HG03064 (cell line): ENCODE measurements at regions not wholly inside any gene's neighbourhood (a gene's known extent, or its start where the extent isn't known, plus 50 kb on each side); places are given as distances from the start of the nearest gene placed in this dataset.
"Not testable (repeated sequence)": the region's sequence is repeated elsewhere in the genome, so short reads cannot be mapped to it uniquely, and the experiment has no call there.

ENCODE experiments used
- ATAC-seq: cut with Tn5 transposase; IDR thresholded peaks from one replicate; pipeline ENCODE4 v1.9.1; 2021; ENCODE audit warnings: low read depth; ENCODE audit not compliant: unreplicated experiment

- ATAC-seq, result not testable (repeated sequence)
Observed at GRCh38 chr3:35482566-35482965, 156.8 kb upstream of the ARPP21 start.

GRCh38 chr3:35483131-35483530 is 156.2 kb upstream of the ARPP21 start:
- no peak for ATAC-seq

- no peak for ATAC-seq
Observed at GRCh38 chr3:35484929-35485530, 154.3 kb upstream of the ARPP21 start.

DNA sequence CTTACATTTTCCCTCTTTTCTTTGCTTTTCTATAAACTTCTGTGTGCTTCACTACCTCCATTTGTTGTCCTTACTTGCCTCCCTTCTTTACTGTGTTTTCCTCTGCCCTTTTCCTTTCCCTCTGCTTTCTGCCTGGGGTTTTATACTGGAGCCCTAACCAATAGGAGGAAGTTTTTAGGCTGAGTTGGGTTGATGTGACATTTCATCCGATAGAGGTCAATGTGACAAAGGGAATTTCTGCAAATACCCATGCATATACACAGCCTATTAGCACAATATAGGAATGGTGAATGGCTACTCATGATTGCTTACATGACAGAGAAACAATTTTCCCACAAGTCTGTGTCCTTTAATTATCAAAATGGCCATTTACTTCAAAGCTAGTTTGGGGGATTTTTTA is 153.0 kb upstream of the ARPP21 start:
- ATAC-seq, result no peak

DNA sequence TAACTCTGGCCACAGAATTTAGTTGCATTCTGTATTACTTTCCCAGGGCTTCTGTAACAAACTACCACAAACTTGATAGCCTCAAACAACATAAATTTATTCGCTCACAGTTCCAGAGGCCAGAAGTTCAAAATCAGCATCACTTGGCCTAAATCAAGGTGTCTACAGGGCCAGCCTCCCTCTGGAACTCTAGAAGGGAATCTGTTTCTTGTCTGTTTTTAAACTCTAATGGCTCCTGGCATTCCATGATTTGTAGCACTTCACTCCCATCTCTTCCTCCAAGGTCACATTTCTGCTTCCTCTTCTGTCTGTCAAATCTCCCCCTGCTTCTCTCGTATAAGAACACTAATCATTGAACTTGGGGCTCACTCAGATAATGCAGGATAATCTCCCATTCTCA is 151.9 kb upstream of the ARPP21 start:
- no peak for ATAC-seq

GRCh38 chr3:35488526-35488925 is 150.8 kb upstream of the ARPP21 start:
- ATAC-seq, result no peak

DNA sequence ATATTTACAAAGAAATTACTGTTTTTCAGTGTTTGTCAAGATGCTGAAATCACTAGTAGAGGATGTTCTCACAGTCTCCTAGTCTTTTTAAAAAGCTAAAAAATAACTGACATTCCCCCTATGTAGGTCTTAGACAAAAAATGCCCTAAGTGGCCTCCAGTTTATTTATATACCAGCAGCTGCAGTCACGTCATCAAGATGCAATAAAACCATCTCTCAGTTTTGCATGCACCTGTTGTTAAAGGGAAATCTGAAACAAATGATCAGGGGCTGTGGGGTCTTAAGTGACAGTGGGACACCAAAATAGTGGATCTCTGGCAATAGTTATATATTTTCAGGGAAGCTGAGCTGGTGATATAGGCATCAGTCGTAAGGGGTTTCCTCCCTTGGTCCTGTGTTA is 146.5 kb upstream of the ARPP21 start:
- no peak for ATAC-seq

DNA sequence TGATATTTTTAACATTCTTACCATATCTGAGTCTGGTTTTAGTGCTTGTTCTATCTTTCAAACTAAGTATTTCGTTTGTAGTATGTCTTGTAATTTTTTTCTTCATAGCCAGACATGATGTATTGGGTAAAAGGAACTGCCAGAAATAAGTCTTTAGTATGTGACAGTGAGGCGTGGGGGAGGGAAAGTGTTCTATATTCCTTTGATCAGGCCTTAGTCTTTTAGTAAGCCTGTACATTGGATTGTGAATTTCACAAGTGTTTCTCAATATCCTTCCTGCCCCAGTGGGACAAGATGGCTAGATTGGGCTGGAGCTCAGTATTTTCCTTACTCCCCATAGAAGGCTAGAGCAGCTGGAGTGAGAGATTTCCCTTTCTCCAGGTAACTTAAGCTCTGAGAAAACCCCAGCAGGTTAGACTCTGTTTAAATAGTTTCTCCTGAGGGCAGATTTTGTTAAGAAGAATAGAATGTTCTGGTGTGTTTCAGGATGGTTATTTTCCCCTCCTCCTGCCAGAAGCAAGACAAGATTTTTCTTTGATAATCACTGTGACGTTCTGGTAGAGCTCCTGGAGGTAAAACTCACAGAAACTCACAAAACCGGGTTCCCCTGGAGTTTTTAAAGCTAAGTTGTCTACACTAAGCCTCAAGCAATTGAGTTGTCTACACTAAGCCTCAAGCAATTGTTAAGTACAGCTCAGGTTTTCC is 140.7 kb upstream of the ARPP21 start:
- ATAC-seq, result no peak

GRCh38 chr3:35500641-35501350 is 138.5 kb upstream of the ARPP21 start:
- no peak for ATAC-seq

- no peak for ATAC-seq
Observed at GRCh38 chr3:35502699-35503098, 136.6 kb upstream of the ARPP21 start.

DNA sequence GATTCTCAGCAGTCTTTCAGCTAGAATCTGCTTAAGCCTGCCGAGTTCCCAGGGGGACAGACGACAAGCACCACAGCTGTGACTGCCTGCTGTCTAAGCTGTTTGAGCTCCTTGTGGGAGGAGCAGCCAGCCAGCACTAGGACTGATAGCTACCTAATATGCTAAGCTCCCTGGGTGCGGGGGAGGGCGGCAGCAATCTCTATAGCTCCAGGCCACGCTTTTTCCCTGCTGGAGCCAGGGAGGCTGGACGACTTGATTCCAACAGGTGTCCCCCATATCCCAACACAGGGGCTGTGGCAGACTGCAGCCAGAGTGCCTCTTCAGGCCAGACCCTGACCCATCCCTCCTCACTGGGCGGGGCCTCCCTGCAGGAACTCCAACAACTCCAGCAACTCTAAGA is 134.1 kb upstream of the ARPP21 start:
- ATAC-seq, result no peak

DNA sequence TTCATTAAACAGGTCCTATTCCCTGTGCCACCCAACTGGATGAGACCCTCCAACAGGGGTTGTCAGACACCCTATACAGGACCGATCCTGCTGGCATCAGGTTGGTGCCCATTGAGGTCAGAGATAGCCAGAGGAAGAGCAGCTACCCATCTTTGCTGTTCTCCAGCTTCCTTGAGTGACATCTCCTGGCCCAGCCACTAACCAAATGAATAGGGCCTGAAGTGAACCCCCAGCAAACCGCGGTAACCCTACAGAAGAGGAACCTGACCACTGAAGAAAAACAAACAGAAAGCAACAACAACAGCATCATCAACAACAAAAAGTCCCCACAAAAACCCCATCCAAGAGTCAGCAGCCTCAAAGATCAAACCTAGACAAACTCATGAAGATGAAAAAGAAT is 133.6 kb upstream of the ARPP21 start:
- no peak for ATAC-seq

DNA sequence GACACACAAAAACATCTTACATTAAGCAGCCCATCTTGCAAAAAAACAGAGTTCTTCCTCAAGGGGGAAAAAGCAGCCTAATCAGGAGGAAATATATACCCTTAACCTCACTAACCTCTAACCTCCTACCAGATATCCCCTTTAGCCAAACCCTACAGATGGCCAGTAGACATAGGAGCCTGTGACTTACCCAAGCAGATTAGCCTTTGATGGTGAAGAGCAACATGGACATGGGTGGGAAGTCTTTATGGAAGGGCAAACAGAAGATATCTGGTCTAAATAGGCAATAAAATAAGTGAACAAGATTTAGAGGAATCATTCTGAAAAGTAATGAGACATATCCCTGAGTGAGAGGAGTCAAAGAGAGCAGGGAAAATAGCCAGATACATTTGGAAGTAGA is 119.4 kb upstream of the ARPP21 start:
- ATAC-seq, result no peak

DNA sequence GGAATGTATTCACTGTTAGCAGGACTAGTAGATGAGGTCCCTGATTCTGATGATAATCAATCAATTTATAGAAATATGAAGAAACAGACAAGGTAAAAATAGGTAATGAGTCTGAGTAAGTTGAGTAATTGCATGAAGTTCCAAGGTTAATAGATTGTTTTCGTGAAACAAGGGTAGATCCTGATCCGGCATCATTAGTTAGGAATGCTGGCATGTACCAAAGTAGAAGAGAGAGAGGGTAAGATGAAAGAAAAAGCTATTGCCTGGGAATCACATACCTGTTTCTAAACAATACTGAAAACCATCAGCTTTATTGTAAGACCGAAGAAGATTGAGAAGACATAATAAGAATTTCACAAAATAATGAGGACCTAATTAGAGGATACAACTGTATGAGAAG is 118.1 kb upstream of the ARPP21 start:
- no peak for ATAC-seq

DNA sequence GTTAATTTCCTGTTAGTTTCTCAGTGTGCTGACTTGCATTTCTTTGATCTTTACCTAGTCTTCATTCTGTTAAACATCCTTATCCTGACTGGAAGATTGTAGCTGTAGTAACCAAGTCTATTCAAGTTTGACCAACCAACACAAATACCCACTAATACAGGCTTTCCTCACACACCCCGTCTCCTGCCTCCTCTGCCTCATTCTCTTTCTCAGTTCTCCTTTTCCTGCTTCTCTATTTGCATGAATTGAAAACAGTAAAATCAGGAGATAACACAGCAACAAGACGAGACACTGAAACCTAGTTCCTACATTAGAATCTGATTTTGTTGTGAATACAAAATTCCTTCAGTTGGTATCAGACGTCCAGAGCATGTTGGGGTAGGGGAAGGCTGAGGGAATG is 116.9 kb upstream of the ARPP21 start:
- no peak for ATAC-seq

- ATAC-seq, result no peak
Observed at GRCh38 chr3:35523074-35523473, 116.3 kb upstream of the ARPP21 start.

GRCh38 chr3:35523838-35524237 is 115.5 kb upstream of the ARPP21 start:
- no peak for ATAC-seq

GRCh38 chr3:35524856-35525255 is 114.5 kb upstream of the ARPP21 start:
- ATAC-seq, result no peak

DNA sequence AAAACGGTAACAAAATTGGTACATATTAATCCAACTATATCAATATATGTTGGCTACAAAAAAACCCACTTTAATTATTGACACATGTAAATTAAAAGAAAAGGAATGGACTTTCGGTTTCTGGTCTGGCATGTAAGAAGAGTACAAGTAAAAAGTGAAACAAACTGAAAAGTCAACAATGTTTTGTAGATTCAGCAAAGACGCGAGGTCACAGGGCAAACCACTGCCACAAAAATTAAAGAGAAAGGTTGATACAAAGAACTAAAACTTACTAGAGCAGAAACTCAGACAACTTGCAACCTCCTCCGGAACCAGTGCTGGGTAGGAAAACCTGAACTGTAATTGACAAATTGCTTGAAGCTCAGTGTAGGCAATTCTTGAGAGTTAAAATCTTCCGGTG is 110.6 kb upstream of the ARPP21 start:
- ATAC-seq, result no peak

- no peak for ATAC-seq
Observed at GRCh38 chr3:35529337-35529736, 110.0 kb upstream of the ARPP21 start.

DNA sequence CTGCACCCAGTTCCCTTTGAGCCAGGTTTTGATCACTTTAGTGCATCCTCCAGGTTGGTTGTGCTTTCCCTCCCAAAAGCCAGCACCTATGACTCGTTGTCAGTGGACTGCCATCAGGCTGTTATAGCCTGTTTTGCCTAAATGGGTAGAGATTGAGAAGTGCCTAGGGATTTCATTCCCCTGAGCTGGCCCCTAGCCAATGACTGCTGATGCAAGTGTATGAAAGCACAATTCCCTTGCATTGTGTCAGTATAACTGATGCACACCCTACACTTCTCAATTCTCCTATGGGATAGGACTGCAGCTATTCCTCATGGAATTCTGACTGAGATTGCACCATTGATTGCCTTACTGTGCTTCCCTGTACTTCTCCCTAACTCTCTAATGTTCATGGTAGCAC is 102.1 kb upstream of the ARPP21 start:
- ATAC-seq, result no peak

- no peak for ATAC-seq
Observed at GRCh38 chr3:35544976-35545375, 94.3 kb upstream of the ARPP21 start.
